A549 (cell line): ENCODE measurements at regions not wholly inside any gene's neighbourhood (a gene's known extent, or its start where the extent isn't known, plus 50 kb on each side); places are given as distances from the start of the nearest gene placed in this dataset.

ENCODE experiments used
- ATAC-seq, 2 experiments: fragments of 200-7000 bp in 1 of 2; fragments of >200 bp in 1 of 2; cut with Nextera tagmentation in 1 of 2; cut with Tn5 transposase in 1 of 2; 3 replicates each; pipeline versions ENCODE4 v1.8.0 to v1.9.1; 2018 to 2020; ENCODE audit warnings: mild to moderate bottlenecking in 1 of 2, moderate library complexity in 1 of 2
- CTCF ChIA-PET: fragments of 300-600 bp; sonication (Branson Sonifier 250); formaldehyde crosslinking; extraction: SDS; loops from one replicate; lab custom pipeline; 2021; ENCODE audit warnings: antibody characterized with exemption, inconsistent platforms; lab: Yijun Ruan, JAX
- POLR2A ChIA-PET: fragments of 350-600 bp; formaldehyde crosslinking; extraction: SDS; loops from one replicate; lab custom pipeline; 2021; ENCODE audit warnings: antibody characterized with exemption, inconsistent platforms; lab: Yijun Ruan, JAX
- DNase-seq, 2 experiments: peaks; one replicate each; pipeline versions ENCODE4 v3.0.0 to v3.0.0-alpha.2; 2011 to 2016; ENCODE audit warnings: low read depth in 1 of 2, low spot score in 1 of 2
- FAIRE-seq: peaks from 2 replicates; lab custom pipeline; 2011; peaks lifted over from hg19 to GRCh38; lab: Jason Lieb, UNC
- H3K27ac ChIP-seq, 2 experiments: fragments of >200 bp; sonication (Bioruptor Twin); formaldehyde crosslinking; 3 replicates each; pipeline ENCODE4 v1.5.1; 2016 to 2017
- H3K4me1 ChIP-seq: fragments of >200 bp; sonication (Bioruptor Twin); formaldehyde crosslinking; 3 replicates; pipeline ENCODE4 v1.6.1; 2016
- H3K4me2 ChIP-seq: fragments of >200 bp; sonication (Bioruptor Twin); formaldehyde crosslinking; 3 replicates; pipeline ENCODE4 v1.6.1; 2016
- H3K4me3 ChIP-seq: fragments of >200 bp; sonication (Bioruptor Twin); formaldehyde crosslinking; 3 replicates; pipeline ENCODE4 v1.5.1; 2016
- H3K9me3 ChIP-seq: fragments of >200 bp; sonication (Bioruptor Twin); formaldehyde crosslinking; 3 replicates; pipeline ENCODE4 v1.6.1; 2016
- BHLHE40 ChIP-seq: IDR thresholded peaks from 2 replicates; pipeline ENCODE4 v1.6.1; 2012; ENCODE audit warnings: low read depth, low read length, inconsistent platforms
- CBX8 ChIP-seq: fragments of 200-600 bp; sonication (generic); IDR thresholded peaks from 2 replicates; pipeline ENCODE4 v1.6.1; 2016
- CEBPB ChIP-seq, 2 experiments: fragments of >200 bp in 1 of 2; sonication (Bioruptor Twin) in 1 of 2; formaldehyde crosslinking in 1 of 2; IDR thresholded peaks; 2 replicates each; pipeline ENCODE4 v1.6.1; 2012 to 2016
- CHD2 ChIP-seq: fragments of 150-350 bp; IDR thresholded peaks from 2 replicates; pipeline ENCODE4 v1.6.1; 2014; ENCODE audit warnings: low read length; ENCODE audit not compliant: partially characterized antibody
- ESRRA ChIP-seq: fragments of 150-350 bp; IDR thresholded peaks from 2 replicates; pipeline ENCODE4 v1.6.1; 2014; ENCODE audit warnings: mild to moderate bottlenecking, low read length, borderline replicate concordance
- FOSL2 ChIP-seq, 2 experiments: fragments of 450-650 bp in 1 of 2; fragments of >200 bp in 1 of 2; sonication (Bioruptor Twin) in 1 of 2; formaldehyde crosslinking; IDR thresholded peaks; 2 replicates each; pipeline versions ENCODE4 v1.5.0 to v1.6.1; 2016 to 2020; ENCODE audit warnings: mild to moderate bottlenecking in 1 of 2, moderate library complexity in 1 of 2
- HES2 ChIP-seq: fragments of >200 bp; sonication (Bioruptor Twin); formaldehyde crosslinking; IDR thresholded peaks from 2 replicates; pipeline ENCODE4 v1.6.1; 2016
- HEYL ChIP-seq: fragments of 250-450 bp; sonication (Bioruptor Pico); IDR thresholded peaks from 2 replicates; pipeline ENCODE4 v1.8.0; 2021; ENCODE audit warnings: mild to moderate bottlenecking, moderate library complexity
- HOXB13 ChIP-seq: fragments of 250-450 bp; sonication (Bioruptor Pico); IDR thresholded peaks from 2 replicates; pipeline ENCODE4 v1.5.0; 2020; ENCODE audit warnings: low read depth, mild to moderate bottlenecking, moderate library complexity
- HOXB5 ChIP-seq: fragments of 250-450 bp; sonication (Bioruptor Pico); IDR thresholded peaks from 2 replicates; pipeline ENCODE4 v1.5.0; 2020; ENCODE audit warnings: mild to moderate bottlenecking, moderate library complexity
- JUNB ChIP-seq: fragments of >200 bp; sonication (Bioruptor Twin); formaldehyde crosslinking; IDR thresholded peaks from 2 replicates; pipeline ENCODE4 v1.6.1; 2016
- KDM1A ChIP-seq: fragments of 200-600 bp; sonication (generic); IDR thresholded peaks from 2 replicates; pipeline ENCODE4 v1.6.1; 2016; ENCODE audit warnings: low read depth, mild to moderate bottlenecking
- MAFK ChIP-seq: fragments of 450-650 bp; IDR thresholded peaks from 2 replicates; pipeline ENCODE4 v1.6.1; 2014; ENCODE audit not compliant: partially characterized antibody
- MYC ChIP-seq: IDR thresholded peaks from 2 replicates; pipeline ENCODE4 v1.6.1; 2012; ENCODE audit warnings: mild to moderate bottlenecking, inconsistent platforms, low read length, improper control_type of control experiment, borderline replicate concordance
- NFE2L2 ChIP-seq: fragments of 150-350 bp; conservative IDR thresholded peaks from 2 replicates; pipeline ENCODE4 v1.6.1; 2014; ENCODE audit warnings: low read length
- NPAS2 ChIP-seq: fragments of 250-450 bp; sonication (Bioruptor Pico); IDR thresholded peaks from 2 replicates; pipeline ENCODE4 v1.8.0; 2022; ENCODE audit warnings: mild to moderate bottlenecking, moderate library complexity, borderline replicate concordance
- NR3C1 ChIP-seq: fragments of >200 bp; sonication (Bioruptor Twin); formaldehyde crosslinking; IDR thresholded peaks from 3 replicates; pipeline ENCODE4 v1.6.1; 2017
- RCOR1 ChIP-seq: fragments of 150-350 bp; IDR thresholded peaks from 2 replicates; pipeline ENCODE4 v1.6.1; 2014; ENCODE audit warnings: antibody characterized with exemption, low read length, low read depth
- TP53 ChIP-seq: fragments of 250-450 bp; sonication (Bioruptor Pico); IDR thresholded peaks from 2 replicates; pipeline ENCODE4 v1.5.0; 2021; ENCODE audit warnings: mild to moderate bottlenecking, moderate library complexity
- USF2 ChIP-seq: fragments of 450-650 bp; IDR thresholded peaks from 2 replicates; pipeline ENCODE4 v1.6.1; 2014; ENCODE audit warnings: antibody characterized with exemption
- ZFP36 ChIP-seq: fragments of 450-650 bp; IDR thresholded peaks from 2 replicates; pipeline ENCODE4 v1.6.1; 2014; ENCODE audit warnings: borderline replicate concordance; ENCODE audit not compliant: partially characterized antibody
- ZNF302 ChIP-seq: fragments of 250-450 bp; sonication (Bioruptor Pico); IDR thresholded peaks from 2 replicates; pipeline ENCODE4 v1.9.0; 2021; ENCODE audit warnings: inconsistent platforms, mild to moderate bottlenecking, moderate library complexity
- ZSCAN20 ChIP-seq: fragments of 250-450 bp; sonication (Bioruptor Pico); IDR thresholded peaks from 2 replicates; pipeline ENCODE4 v1.8.0; 2022; ENCODE audit warnings: mild to moderate bottlenecking, moderate library complexity
- WGBS: methylation state at CpG from one replicate; pipeline ENCODE4 v1.1.6; 2017; ENCODE audit errors: missing lambda C conversion rate; 5-methylcytosine and 5-hydroxymethylcytosine counted together
- TF ChIP-seq, protein P1 (sequence below): fragments of 150-350 bp; IDR thresholded peaks from 2 replicates; pipeline ENCODE4 v1.6.1; 2014; ENCODE audit warnings: low read depth, mild to moderate bottlenecking, low read length
- TF ChIP-seq, protein P2 (sequence below): fragments of >200 bp; sonication (Bioruptor Twin); formaldehyde crosslinking; IDR thresholded peaks from 3 replicates; pipeline ENCODE4 v1.6.1; 2016
- TF ChIP-seq, protein P3 (sequence below): fragments of >200 bp; sonication (Bioruptor Twin); formaldehyde crosslinking; IDR thresholded peaks from 3 replicates; pipeline ENCODE4 v1.5.1; 2016

DNA sequence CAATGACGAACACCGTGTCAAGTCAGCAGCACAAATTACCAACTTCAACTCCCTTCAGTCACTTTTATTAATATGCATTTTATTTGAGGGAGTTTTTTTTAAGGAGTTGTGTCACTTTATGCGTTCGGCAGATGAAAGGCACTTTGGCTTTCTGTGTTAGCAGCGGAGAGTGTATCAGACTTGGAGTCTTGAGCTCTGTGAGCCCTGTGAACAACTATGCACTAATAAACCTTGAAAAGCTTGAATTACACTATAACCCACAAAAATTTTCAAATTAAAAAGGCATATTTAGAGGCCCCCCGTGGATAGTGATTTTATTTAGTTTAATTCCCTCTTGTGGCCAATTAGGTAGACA, 335.3 kb upstream of the NT5E start:
- FAIRE-seq, result no peak
- H3K27ac ChIP-seq, result no peak overlapping the region
- POLR2A ChIA-PET, result no interaction called here
- CTCF ChIA-PET, result no interaction called here
- DNase-seq, result no peak
- 0 out of 3 replicates have a peak, but pooled peaks cover 3% of the 10 kb centered on the region for H3K4me1 ChIP-seq
- ATAC-seq, result no peak
- H3K4me2 ChIP-seq, result no peak overlapping the region
- 84% methylated on average over 6 of the region's 6 CpGs for WGBS
- H3K4me3 ChIP-seq, result no peak overlapping the region
- H3K9me3 ChIP-seq, result no peaks in the 10 kb centered on the region
- no peak for TF ChIP-seq RCOR1
- TF ChIP-seq HOXB13, result no peak
- TF ChIP-seq TP53 (CRISPR knock-in tag), result no peak
- no peak for TF ChIP-seq HEYL (CRISPR knock-in tag)
- TF ChIP-seq MAFK, result no peak
- TF ChIP-seq, protein P1, sequence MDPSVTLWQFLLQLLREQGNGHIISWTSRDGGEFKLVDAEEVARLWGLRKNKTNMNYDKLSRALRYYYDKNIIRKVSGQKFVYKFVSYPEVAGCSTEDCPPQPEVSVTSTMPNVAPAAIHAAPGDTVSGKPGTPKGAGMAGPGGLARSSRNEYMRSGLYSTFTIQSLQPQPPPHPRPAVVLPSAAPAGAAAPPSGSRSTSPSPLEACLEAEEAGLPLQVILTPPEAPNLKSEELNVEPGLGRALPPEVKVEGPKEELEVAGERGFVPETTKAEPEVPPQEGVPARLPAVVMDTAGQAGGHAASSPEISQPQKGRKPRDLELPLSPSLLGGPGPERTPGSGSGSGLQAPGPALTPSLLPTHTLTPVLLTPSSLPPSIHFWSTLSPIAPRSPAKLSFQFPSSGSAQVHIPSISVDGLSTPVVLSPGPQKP, result no peak
- TF ChIP-seq HES2, result no peak

GRCh38 chr6:85113934-85114580, 335.8 kb upstream of the NT5E start:
- 0 out of 3 replicates have a peak, but pooled peaks cover 3% of the 10 kb centered on the region for H3K4me1 ChIP-seq
- no peak for TF ChIP-seq NPAS2 (CRISPR knock-in tag)
- peak; percentile 32 to 54; a peak in 2 of 4 replicates for TF ChIP-seq CEBPB (IDR thresholded peaks at IDR 0.05)
- H3K4me2 ChIP-seq, result no peak overlapping the region
- CTCF ChIA-PET, result no interaction called here
- no peak overlapping the region for H3K27ac ChIP-seq
- POLR2A ChIA-PET, result no interaction called here
- FAIRE-seq (no peak), DNase-seq (no peak), ATAC-seq (no peak)
- 91% methylated on average over 21 of the region's 21 CpGs for WGBS
- no peaks in the 10 kb centered on the region for H3K9me3 ChIP-seq
- no peak overlapping the region for H3K4me3 ChIP-seq

- WGBS, result 68% methylated on average over 1 of the region's 1 CpG
Observed at GRCh38 chr6:85112540-85112939, 337.3 kb upstream of the NT5E start.

DNA sequence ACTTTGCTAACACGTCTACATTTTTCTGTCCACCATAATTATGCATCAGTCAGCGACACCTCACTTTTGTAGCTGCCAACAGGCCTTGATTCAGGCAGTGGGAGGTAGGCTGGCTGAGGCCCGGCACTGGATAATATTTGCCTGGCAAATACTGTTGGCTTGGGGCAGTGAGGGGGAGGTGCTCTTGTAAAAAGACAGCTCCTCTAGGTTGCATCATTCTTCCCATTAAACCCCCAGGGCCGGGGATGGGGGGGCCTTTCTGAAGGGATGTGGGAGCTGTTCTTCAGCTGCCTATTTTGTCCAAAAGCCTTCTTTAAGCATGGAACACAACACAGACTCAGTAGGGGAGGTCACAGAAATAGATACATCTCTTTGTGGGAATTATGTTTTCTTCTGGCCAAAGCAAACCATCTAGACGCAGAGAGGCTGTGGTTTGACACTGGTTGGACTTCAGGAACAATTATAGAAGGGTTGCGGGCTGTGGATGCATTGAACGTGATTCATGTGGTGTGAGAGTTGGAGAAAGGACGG, 338.3 kb upstream of the NT5E start:
- no peak for ATAC-seq
- H3K27ac ChIP-seq, result no peak overlapping the region
- no peaks in the 10 kb centered on the region for H3K9me3 ChIP-seq
- FAIRE-seq, result no peak
- ChIA-PET POLR2A (no interaction called here), CTCF (no interaction called here)
- H3K4me2 ChIP-seq, result no peak overlapping the region
- 93% methylated on average over 8 of the region's 8 CpGs for WGBS
- H3K4me3 ChIP-seq, result no peak overlapping the region
- H3K4me1 ChIP-seq, result 0 out of 3 replicates have a peak, but pooled peaks cover 3% of the 10 kb centered on the region
- TF ChIP-seq, protein P2, sequence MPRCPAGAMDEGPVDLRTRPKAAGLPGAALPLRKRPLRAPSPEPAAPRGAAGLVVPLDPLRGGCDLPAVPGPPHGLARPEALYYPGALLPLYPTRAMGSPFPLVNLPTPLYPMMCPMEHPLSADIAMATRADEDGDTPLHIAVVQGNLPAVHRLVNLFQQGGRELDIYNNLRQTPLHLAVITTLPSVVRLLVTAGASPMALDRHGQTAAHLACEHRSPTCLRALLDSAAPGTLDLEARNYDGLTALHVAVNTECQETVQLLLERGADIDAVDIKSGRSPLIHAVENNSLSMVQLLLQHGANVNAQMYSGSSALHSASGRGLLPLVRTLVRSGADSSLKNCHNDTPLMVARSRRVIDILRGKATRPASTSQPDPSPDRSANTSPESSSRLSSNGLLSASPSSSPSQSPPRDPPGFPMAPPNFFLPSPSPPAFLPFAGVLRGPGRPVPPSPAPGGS, result no peak
- TF ChIP-seq FOSL2 (IDR thresholded peaks at IDR 0.05) (no peak), FOSL2 (CRISPR knock-in tag; IDR thresholded peaks at IDR 0.05) (no peak), MYC (no peak), ESRRA (no peak), CEBPB (IDR thresholded peaks at IDR 0.05) (no peak), ZSCAN20 (CRISPR knock-in tag) (no peak), ZFP36 (no peak), JUNB (no peak), RCOR1 (no peak), USF2 (no peak), CBX8 (no peak), BHLHE40 (no peak), ZNF302 (no peak), HOXB5 (CRISPR knock-in tag) (no peak), CHD2 (no peak), HEYL (CRISPR knock-in tag) (no peak), NR3C1 (no peak)
- TF ChIP-seq, protein P3, sequence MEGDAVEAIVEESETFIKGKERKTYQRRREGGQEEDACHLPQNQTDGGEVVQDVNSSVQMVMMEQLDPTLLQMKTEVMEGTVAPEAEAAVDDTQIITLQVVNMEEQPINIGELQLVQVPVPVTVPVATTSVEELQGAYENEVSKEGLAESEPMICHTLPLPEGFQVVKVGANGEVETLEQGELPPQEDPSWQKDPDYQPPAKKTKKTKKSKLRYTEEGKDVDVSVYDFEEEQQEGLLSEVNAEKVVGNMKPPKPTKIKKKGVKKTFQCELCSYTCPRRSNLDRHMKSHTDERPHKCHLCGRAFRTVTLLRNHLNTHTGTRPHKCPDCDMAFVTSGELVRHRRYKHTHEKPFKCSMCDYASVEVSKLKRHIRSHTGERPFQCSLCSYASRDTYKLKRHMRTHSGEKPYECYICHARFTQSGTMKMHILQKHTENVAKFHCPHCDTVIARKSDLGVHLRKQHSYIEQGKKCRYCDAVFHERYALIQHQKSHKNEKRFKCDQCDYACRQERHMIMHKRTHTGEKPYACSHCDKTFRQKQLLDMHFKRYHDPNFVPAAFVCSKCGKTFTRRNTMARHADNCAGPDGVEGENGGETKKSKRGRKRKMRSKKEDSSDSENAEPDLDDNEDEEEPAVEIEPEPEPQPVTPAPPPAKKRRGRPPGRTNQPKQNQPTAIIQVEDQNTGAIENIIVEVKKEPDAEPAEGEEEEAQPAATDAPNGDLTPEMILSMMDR, result no peak
- DNase-seq, result no peak

More at GRCh38 chr6:85112540-85112939, 337.3 kb upstream of the NT5E start:
- FAIRE-seq (no peak), DNase-seq (no peak), ATAC-seq (no peak)
- ChIA-PET CTCF (no interaction called here), POLR2A (no interaction called here)
- Histone ChIP-seq H3K9me3 (no peaks in the 10 kb centered on the region), H3K27ac (0 out of 6 replicates have a peak overlapping the region, but pooled peaks of 1 of the 2 experiments have one; percentile 27), H3K4me3 (no peak overlapping the region), H3K4me2 (no peak overlapping the region), H3K4me1 (0 out of 3 replicates have a peak, but pooled peaks cover 3% of the 10 kb centered on the region)
- TF ChIP-seq KDM1A, result no peak
- no peak for TF ChIP-seq TP53 (CRISPR knock-in tag)
- peak; percentile 83 for TF ChIP-seq NFE2L2
- peak; percentile 77 for TF ChIP-seq MAFK
